Pancreas (tissue), 10 donors: ENCODE measurements at regions not wholly inside any gene's neighbourhood (a gene's known extent, or its start where the extent isn't known, plus 50 kb on each side); places are given as distances from the start of the nearest gene placed in this dataset.

Experiments
- ATAC-seq, 4 donors: fragments of 200-7000 bp; cut with Tn5 transposase; one replicate each; pipeline versions ENCODE4 v1.8.0 to v1.9.1; 2020; ENCODE audit warnings: mild to moderate bottlenecking in 4 of 4, moderate library complexity in 4 of 4
- DNase-seq, 6 donors: peaks; one replicate each; pipeline ENCODE4 v3.0.0-alpha.2; 2020
- FAIRE-seq: peaks from 2 replicates; lab custom pipeline; 2012; peaks lifted over from hg19 to GRCh38; lab: Jason Lieb, UNC
- H3K27ac ChIP-seq, 4 donors: fragments of 200-600 bp; sonication (generic); 1 replicate in 3 of 4; 2 replicates in 1 of 4; pipeline versions ENCODE4 v1.5.0 to v1.8.0; 2020
- H3K27me3 ChIP-seq, 4 donors: fragments of 200-600 bp; one replicate each; pipeline ENCODE4 v1.8.0; 2021
- H3K36me3 ChIP-seq, 3 donors: fragments of 200-600 bp; sonication (generic) in 1 of 3; one replicate each; pipeline versions ENCODE4 v1.5.0 to v1.8.0; 2020 to 2021
- H3K4me1 ChIP-seq, 3 donors: fragments of 200-600 bp; one replicate each; pipeline ENCODE4 v1.8.0; 2021
- H3K4me3 ChIP-seq, 4 donors: fragments of 200-600 bp; sonication (generic) in 2 of 4; one replicate each; pipeline versions ENCODE4 v1.5.0 to v1.8.0; 2020 to 2021
- H3K9me3 ChIP-seq, 4 donors: fragments of 200-600 bp; one replicate each; pipeline ENCODE4 v1.8.0; 2021
- CTCF ChIP-seq, 4 donors: fragments of 200-600 bp; sonication (generic) in 3 of 4; IDR thresholded peaks; one replicate each; pipeline versions ENCODE4 v1.5.0 to v1.8.0; 2021; ENCODE audit warnings: antibody characterized with exemption in 4 of 4
- WGBS, 2 donors: extraction: QIAGEN DNeasy Blood & Tissue Kit; methylation state at CpG; one replicate each; pipeline ENCODE4 v1.1.7; 2013; 5-methylcytosine and 5-hydroxymethylcytosine counted together
- intact Hi-C, 3 donors: fragments of 100-400 bp; cut with DNase I; formaldehyde crosslinking; loops; one replicate each; pipeline versions ENCODE4 v1.11.1 to v1.14.2; 2022
- donor health status: healthy with polysubstance abuse.
- donor health status: DM: no; HTN: no; CAD: no; lungs with moderate emphysema.
- donor health status: DM: no; HTN: no; CAD: no.
- donor health status: control.
- donor health status: control.
- donor health status: Bipolar disorder and iron deficiency.
- donor health status: DM: yes; HTN: yes; CAD: no.
- donor health status: DM: no; HTN: no; CAD: no.
- donor health status: DM: no; HTN: no; CAD: no.
- donor health status: DM: yes; HTN: yes; CAD: no.

DNA sequence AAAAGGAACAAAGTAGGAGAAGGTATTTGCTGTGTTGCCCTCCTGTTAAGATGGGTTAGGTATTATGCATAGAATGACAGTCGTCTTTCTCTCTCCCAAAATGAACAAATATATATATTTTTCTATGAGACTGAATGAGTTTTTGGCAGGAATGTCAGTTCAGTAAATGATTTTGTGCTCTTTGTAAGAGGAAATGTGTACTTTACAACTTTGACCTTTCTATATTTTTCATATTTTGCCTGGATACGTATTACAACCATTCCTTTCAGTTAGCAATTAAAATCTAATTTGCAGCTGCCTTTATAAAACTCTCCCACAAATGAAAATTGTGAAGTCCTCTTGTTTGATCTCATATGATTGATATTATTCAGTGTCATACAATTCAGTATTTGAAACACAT is 336.6 kb upstream of the MEOX2 start:
- FAIRE-seq, result no peak
- Histone ChIP-seq H3K27me3 (no peaks in the 10 kb centered on the region), H3K9me3 (no peaks in the 10 kb centered on the region), H3K4me3 (no peak overlapping the region), H3K4me1 (no peaks in the 10 kb centered on the region), H3K36me3 (no peaks in the 10 kb centered on the region), H3K27ac (no peak overlapping the region)
- WGBS, 2 donors, result 53 to 54% methylated on average over 2 of the region's 2 CpGs
- TF ChIP-seq CTCF (IDR thresholded peaks at IDR 0.05), result no peak
- no peak for ATAC-seq
- intact Hi-C loops, result no loop called here
- DNase-seq, result no peak

- intact Hi-C loops, result no loop called here
- H3K9me3 ChIP-seq, result no peaks in the 10 kb centered on the region
- H3K27ac ChIP-seq, result no peak overlapping the region
- DNase-seq (no peak), FAIRE-seq (no peak), ATAC-seq (no peak)
- no peaks in the 10 kb centered on the region for H3K4me1 ChIP-seq
- no peak for TF ChIP-seq CTCF (IDR thresholded peaks at IDR 0.05)
- H3K27me3 ChIP-seq, result no peaks in the 10 kb centered on the region
- no peak overlapping the region for H3K4me3 ChIP-seq
- H3K36me3 ChIP-seq, result no peaks in the 10 kb centered on the region
- 43 to 48% methylated on average over 1 of the region's 1 CpG for WGBS, 2 donors
Observed at GRCh38 chr7:16021851-16022250, 335.4 kb upstream of the MEOX2 start.

DNA sequence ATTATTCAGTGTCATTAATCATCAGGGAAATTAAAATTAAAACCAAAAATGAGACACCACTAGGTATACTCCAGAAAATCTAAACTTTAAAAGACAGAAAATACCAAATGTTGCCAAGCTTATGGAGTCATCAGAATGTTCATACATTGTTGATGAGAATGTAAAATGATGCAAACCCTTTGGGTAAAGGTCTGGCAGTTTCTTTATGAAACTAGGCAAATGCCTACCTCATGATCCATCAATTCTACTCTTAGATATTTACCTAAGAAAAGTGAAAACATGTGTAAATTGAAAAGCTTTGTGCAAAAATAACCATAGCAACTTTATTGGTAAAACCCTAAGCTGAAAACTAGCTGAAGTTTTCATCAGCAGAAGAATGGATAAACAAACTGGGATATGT is 329.5 kb upstream of the MEOX2 start:
- H3K27me3 ChIP-seq, result no peaks in the 10 kb centered on the region
- H3K36me3 ChIP-seq, result no peaks in the 10 kb centered on the region
- FAIRE-seq (no peak), ATAC-seq (no peak), DNase-seq (no peak)
- no peak overlapping the region for H3K27ac ChIP-seq
- no peaks in the 10 kb centered on the region for H3K4me1 ChIP-seq
- intact Hi-C loops, result no loop called here
- TF ChIP-seq CTCF (IDR thresholded peaks at IDR 0.05), result no peak
- H3K9me3 ChIP-seq, result no peaks in the 10 kb centered on the region
- no peak overlapping the region for H3K4me3 ChIP-seq

DNA sequence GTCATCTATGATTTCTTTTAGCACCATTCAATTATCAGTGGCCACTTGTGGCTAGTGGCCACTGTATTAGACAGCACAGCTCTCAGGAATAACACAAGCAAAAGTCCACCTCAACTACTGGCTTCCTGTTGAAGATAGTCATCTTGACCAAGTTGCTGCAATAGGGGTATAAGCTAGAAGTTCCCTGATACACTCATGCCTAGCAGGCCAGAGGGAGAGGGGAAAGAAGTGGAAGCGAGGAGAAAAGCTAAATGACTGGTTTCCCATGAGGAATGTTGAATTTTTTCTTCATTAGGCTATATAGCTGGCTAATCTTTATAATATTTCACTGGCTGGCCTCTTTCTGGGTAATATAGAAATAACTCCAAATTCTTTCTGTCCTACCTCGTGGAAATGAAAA is 327.5 kb upstream of the MEOX2 start:
- 40 to 57% methylated on average over 2 of the region's 2 CpGs for WGBS, 2 donors
- ATAC-seq (no peak), DNase-seq (no peak), FAIRE-seq (no peak)
- Histone ChIP-seq H3K9me3 (no peaks in the 10 kb centered on the region), H3K36me3 (no peaks in the 10 kb centered on the region), H3K4me3 (no peak overlapping the region), H3K4me1 (no peaks in the 10 kb centered on the region), H3K27ac (no peak overlapping the region), H3K27me3 (no peaks in the 10 kb centered on the region)
- TF ChIP-seq CTCF (IDR thresholded peaks at IDR 0.05), result no peak
- intact Hi-C loops, result no loop called here

- DNase-seq (no peak), ATAC-seq (no peak)
- intact Hi-C loops, result no loop called here
Observed at GRCh38 chr7:16007911-16008310, 321.4 kb upstream of the MEOX2 start.

More at GRCh38 chr7:16007911-16008310, 321.4 kb upstream of the MEOX2 start:
- Histone ChIP-seq H3K27me3 (no peaks in the 10 kb centered on the region), H3K27ac (no peak overlapping the region), H3K36me3 (no peaks in the 10 kb centered on the region), H3K4me3 (no peak overlapping the region), H3K9me3 (no peaks in the 10 kb centered on the region), H3K4me1 (no peaks in the 10 kb centered on the region)
- WGBS, 2 donors, result 53 to 70% methylated on average over 2 of the region's 2 CpGs
- no peak for TF ChIP-seq CTCF (IDR thresholded peaks at IDR 0.05)
- FAIRE-seq, result no peak
